ENCODE measurements at regions not wholly inside any gene's neighbourhood (a gene's known extent, or its start where the extent isn't known, plus 50 kb on each side); places are given as distances from the start of the nearest gene placed in this dataset.

DNA sequence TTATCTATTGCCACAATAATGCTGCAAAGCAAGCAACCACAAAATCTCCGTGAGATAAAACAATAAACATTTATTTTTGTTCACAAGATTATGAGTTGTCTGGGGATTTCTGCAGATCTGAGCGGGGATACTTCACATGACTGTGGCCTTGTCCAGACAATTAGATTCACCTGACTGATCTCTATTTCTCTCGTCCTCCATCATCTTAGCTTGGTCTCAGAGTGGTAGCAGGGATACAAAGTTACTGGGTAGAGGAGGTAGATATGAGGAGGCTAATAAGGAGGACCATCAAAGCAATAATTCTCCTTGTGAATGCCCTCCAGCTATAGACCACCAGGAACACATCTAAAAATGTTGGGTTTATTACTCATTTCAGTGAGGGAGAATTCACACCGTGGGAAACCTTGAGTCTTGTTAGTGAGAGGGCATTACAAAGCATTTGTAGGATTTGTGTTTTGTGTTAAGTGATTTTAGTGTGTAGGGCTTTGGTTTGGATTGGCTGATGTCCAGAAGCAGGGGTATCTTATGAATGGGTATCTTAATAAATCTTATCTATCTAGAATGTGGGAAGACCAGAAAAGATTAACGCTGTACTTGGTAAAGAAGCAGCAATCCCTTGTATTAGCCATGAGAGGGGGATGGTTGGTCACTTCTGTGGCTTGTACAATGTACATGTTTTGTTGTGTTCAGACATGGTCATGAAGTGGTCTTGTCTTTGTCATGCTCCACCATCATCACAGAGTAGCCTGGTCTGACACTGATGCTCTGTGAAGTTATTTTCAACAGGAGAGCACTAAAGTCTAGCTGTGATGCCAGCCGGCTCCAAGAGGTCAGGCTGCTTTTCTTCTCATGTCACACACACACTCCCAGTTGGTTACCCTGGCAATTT, 287.6 kb upstream of the STT3B start:
- no peak for FAIRE-seq
- dilution Hi-C loops (cut with MboI; ENCODE audit: extremely low pct_ligation_motif_present, low sequenced_read_pairs): no loop called here

More for the DNA sequence above, 287.6 kb upstream of the STT3B start:
- Histone ChIP-seq H4K20me1 (replicated peaks; ENCODE audit: control insufficient read depth, extremely low read depth, insufficient read depth, low read length) (no peaks in the 10 kb centered on the region), H3K4me2 (ENCODE audit: insufficient read depth, low read length) (no peak overlapping the region), H2AFZ (ENCODE audit: low read depth, low read length) (no peak overlapping the region), H3K27ac (ENCODE audit: insufficient read depth, low read depth, low read length) (no peak overlapping the region), H3K79me2 (ENCODE audit: control insufficient read depth, insufficient read depth, low read length) (no peaks in the 10 kb centered on the region), H3K4me1 (ENCODE audit: control insufficient read depth, extremely low read depth, insufficient read depth, low read length) (no peaks in the 10 kb centered on the region), H3K9me1 (replicated peaks; ENCODE audit: control insufficient read depth, extremely low read depth, insufficient read depth, low read length) (no peaks in the 10 kb centered on the region), H3K9ac (replicated peaks; ENCODE audit: extremely low read depth, insufficient read depth, low read length) (no peak overlapping the region), H3K9me3 (replicated peaks; ENCODE audit: control insufficient read depth, insufficient read depth, low read length) (no peaks in the 10 kb centered on the region), H3K4me3 (replicated peaks in 1 of 3; ENCODE audit: insufficient read depth in 1 of 3, low read depth in 1 of 3, low read length in 3 of 3) (no peak overlapping the region), H3K27me3 (ENCODE audit: control insufficient read depth in 2 of 2, insufficient read depth in 2 of 2, low read length in 2 of 2) (peaks cover 0 to 3% of the 10 kb centered on the region in 2 experiments), H3K36me3 (ENCODE audit: control insufficient read depth in 2 of 2, extremely low read depth in 1 of 2, insufficient read depth in 2 of 2, low read length in 2 of 2) (no peaks in the 10 kb centered on the region)
- ChIA-PET POLR2A (no interaction called here), CTCF (interaction anchor here (1.9 kb wide), 1 partner anchor 20 kb away, joined by 4 read pairs; no protein-coding TSS in a partner anchor)
- BruUV-seq (replicated peaks): no TSS peak
- intact Hi-C loops (cut with micrococcal nuclease): no loop called here
- no peak for TF ChIP-seq EZH2 (IDR thresholded peaks at IDR 0.05; ENCODE audit: borderline replicate concordance, low read depth, low read length, severe bottlenecking)
- TF ChIP-seq POLR2A (IDR thresholded peaks at IDR 0.05; ENCODE audit: low read depth, low read length): no peak
- TF ChIP-seq FOS (IDR thresholded peaks at IDR 0.05; ENCODE audit: borderline replicate concordance, insufficient read depth, low read length): no peak
- TF ChIP-seq, protein P1, sequence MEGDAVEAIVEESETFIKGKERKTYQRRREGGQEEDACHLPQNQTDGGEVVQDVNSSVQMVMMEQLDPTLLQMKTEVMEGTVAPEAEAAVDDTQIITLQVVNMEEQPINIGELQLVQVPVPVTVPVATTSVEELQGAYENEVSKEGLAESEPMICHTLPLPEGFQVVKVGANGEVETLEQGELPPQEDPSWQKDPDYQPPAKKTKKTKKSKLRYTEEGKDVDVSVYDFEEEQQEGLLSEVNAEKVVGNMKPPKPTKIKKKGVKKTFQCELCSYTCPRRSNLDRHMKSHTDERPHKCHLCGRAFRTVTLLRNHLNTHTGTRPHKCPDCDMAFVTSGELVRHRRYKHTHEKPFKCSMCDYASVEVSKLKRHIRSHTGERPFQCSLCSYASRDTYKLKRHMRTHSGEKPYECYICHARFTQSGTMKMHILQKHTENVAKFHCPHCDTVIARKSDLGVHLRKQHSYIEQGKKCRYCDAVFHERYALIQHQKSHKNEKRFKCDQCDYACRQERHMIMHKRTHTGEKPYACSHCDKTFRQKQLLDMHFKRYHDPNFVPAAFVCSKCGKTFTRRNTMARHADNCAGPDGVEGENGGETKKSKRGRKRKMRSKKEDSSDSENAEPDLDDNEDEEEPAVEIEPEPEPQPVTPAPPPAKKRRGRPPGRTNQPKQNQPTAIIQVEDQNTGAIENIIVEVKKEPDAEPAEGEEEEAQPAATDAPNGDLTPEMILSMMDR (IDR thresholded peaks at IDR 0.05; ENCODE audit: extremely low read depth in 1 of 2, insufficient read depth in 1 of 2, low read depth in 1 of 2, low read length in 2 of 2): no peak
- TF ChIP-seq MYC (IDR thresholded peaks at IDR 0.05; ENCODE audit: low read depth, low read length): no peak
- TF ChIP-seq JUN (IDR thresholded peaks at IDR 0.05; ENCODE audit: borderline replicate concordance, insufficient read depth, insufficient read length, low read depth): no peak
- TF ChIP-seq, protein P2, sequence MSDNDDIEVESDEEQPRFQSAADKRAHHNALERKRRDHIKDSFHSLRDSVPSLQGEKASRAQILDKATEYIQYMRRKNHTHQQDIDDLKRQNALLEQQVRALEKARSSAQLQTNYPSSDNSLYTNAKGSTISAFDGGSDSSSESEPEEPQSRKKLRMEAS (IDR thresholded peaks at IDR 0.05; ENCODE audit: insufficient read depth, insufficient read length): no peak
- TF ChIP-seq POLR2AphosphoS5 (IDR thresholded peaks at IDR 0.05; ENCODE audit: insufficient read depth, low read depth, low read length): no peak
- TF ChIP-seq GATA2 (IDR thresholded peaks at IDR 0.05; ENCODE audit: insufficient read depth, insufficient read length, low read depth, low read length): no peak
- DNase-seq (ENCODE audit: low read depth, low spot score): no peak

Data from endothelial cell of umbilical vein (primary cell).